Mucosa of descending colon (tissue), 3 donors: ENCODE measurements at regions not wholly inside any gene's neighbourhood (a gene's known extent, or its start where the extent isn't known, plus 50 kb on each side); places are given as distances from the start of the nearest gene placed in this dataset.

Experiments used
- ATAC-seq: fragments of 200-7000 bp; cut with Tn5 transposase; one replicate; pipeline ENCODE4 v1.9.1; 2020; ENCODE audit warnings: mild to moderate bottlenecking, moderate library complexity
- DNase-seq, 3 donors: peaks; one replicate each; pipeline ENCODE4 v3.0.0-alpha.2; 2020
- H3K36me3 ChIP-seq: fragments of 200-600 bp; one replicate; pipeline ENCODE4 v1.8.0; 2021; ENCODE audit warnings: low read depth, mild to moderate bottlenecking
- H3K4me1 ChIP-seq: fragments of 200-600 bp; one replicate; pipeline ENCODE4 v1.8.0; 2021; ENCODE audit warnings: low read depth, mild to moderate bottlenecking
- H3K4me3 ChIP-seq: fragments of 200-600 bp; one replicate; pipeline ENCODE4 v1.8.0; 2021; ENCODE audit warnings: mild to moderate bottlenecking
- H3K9me3 ChIP-seq: fragments of 200-600 bp; one replicate; pipeline ENCODE4 v1.8.0; 2021; ENCODE audit warnings: mild to moderate bottlenecking
- intact Hi-C, 2 donors: fragments of 100-400 bp; cut with DNase I in 1 of 2; cut with micrococcal nuclease in 1 of 2; formaldehyde crosslinking; loops; one replicate each; pipeline versions ENCODE4 v1.11.0 to v1.11.1; 2022; cut with DNase I, micrococcal nuclease
- TF ChIP-seq, protein P1 (sequence below): fragments of 200-600 bp; IDR thresholded peaks from one replicate; pipeline ENCODE4 v1.8.0; 2022; ENCODE audit warnings: antibody characterized with exemption, mild to moderate bottlenecking
- donor health status: DM: no; HTN: no; CAD: no; lungs with moderate emphysema.
- donor health status: DM: no; HTN: no; CAD: no.
- donor health status: DM: no; HTN: yes; CAD: no.

DNA sequence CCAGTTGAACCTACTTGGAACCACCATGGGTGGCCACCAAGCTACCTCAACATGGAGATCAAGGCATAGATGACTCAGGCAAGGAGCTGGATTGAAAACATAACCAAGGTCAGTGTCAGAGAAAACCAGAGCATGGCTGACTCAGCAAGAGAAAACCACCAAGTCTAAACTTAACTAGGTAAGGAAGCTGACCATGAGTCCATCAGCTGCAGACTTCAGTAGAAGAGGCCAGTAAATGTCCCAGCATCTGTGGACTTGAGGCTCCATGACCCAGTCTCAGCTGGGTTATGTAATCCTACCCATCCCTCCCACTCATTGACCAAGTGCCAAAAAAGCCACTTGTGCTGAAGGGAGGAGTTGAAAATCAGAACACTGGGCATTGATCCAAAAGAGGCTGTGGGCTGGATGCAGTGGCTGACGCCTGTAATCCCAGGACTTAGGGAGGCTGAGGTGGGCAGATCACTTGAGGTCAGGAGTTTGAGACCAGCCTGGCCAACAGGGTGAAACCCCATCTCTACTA, 93.7 kb upstream of the CBLN4 start:
- H3K9me3 ChIP-seq: peaks cover 10% of the 10 kb centered on the region
- no peak overlapping the region for H3K4me3 ChIP-seq
- intact Hi-C loops: no loop called here
- TF ChIP-seq, protein P1, sequence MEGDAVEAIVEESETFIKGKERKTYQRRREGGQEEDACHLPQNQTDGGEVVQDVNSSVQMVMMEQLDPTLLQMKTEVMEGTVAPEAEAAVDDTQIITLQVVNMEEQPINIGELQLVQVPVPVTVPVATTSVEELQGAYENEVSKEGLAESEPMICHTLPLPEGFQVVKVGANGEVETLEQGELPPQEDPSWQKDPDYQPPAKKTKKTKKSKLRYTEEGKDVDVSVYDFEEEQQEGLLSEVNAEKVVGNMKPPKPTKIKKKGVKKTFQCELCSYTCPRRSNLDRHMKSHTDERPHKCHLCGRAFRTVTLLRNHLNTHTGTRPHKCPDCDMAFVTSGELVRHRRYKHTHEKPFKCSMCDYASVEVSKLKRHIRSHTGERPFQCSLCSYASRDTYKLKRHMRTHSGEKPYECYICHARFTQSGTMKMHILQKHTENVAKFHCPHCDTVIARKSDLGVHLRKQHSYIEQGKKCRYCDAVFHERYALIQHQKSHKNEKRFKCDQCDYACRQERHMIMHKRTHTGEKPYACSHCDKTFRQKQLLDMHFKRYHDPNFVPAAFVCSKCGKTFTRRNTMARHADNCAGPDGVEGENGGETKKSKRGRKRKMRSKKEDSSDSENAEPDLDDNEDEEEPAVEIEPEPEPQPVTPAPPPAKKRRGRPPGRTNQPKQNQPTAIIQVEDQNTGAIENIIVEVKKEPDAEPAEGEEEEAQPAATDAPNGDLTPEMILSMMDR: no peak
- no peaks in the 10 kb centered on the region for H3K4me1 ChIP-seq
- DNase-seq (no peak), ATAC-seq (no peak)
- no peaks in the 10 kb centered on the region for H3K36me3 ChIP-seq

DNA sequence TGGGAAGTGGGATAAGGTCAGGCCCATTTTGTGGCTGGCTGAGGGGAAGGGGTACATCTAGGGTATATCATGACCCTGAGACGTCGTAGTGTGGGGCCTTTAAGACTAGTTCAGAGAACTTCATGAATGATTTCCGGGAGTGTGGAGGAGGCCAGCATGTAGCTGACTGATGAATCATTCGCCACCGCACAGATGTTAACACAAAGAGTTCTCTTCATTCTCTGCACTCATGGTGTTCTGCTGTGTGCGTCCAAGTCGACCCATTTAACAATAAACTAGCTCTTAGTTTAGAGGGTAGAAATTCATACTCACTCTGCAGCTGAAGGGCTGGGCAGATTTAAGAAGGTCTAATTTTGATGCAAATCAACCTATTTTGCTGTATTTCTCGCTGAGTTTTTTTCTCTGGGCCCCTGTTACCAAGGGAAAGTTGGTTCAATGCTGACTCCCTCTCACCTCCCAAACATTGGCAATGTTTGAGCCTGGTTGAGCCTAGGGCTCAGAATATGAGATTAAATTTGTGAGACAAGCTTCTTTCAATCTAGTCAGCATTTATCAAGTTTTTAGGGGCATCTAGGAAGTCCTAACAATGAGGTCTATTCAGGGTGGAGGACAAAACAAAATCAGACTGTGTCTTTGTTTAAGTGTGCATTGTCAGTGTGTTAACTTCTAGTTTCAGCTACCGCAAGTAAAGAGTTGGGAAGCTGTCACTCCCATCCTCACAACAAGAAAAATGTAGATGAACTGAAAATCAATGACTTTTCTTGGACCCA, 106.8 kb upstream of the CBLN4 start:
- no peak for DNase-seq
- TF ChIP-seq, protein P1: no peak
- Histone ChIP-seq H3K9me3 (no peaks in the 10 kb centered on the region), H3K4me1 (no peaks in the 10 kb centered on the region), H3K36me3 (no peaks in the 10 kb centered on the region), H3K4me3 (no peak overlapping the region)
- intact Hi-C loops: no loop called here
- ATAC-seq: no peak

DNA sequence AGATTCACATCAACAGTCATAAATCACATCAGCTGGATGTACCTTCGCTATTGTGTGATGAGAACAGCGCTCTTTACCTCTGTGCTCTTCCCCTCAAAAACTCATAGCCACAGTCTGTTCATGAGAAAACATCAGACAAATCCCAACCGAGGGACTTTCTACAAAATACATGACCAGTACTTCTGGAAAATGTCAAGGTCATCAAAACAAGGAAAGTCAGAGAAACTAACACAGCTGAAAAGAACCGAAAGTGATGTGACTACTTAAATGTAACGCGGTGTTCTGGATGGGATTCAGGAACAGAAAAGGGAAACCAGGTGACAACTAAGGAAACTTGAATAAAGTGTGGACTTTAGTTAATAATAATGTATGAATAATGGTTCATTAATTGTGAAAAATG, 112.0 kb upstream of the CBLN4 start:
- TF ChIP-seq, protein P1: no peak
- no peak for ATAC-seq

DNA sequence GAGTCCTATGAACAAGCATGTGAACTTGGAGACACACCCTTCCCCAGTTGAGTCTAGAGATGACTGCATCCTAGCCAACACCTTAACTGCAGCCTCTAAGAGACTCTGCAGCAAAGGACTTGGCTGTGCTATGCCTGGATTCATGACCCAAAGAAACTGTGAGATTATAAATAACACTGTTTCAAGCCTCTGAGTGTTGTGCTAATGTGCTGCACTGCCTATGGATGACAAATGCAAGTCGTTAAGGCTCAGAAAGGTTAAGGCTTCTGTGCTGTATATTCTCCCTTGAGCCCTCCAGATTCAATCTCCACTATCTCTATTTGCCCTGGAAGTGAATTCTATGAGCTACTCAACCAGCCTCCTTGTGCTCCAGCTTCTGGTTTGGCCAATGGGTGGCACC, 116.5 kb upstream of the CBLN4 start:
- H3K4me1 ChIP-seq: no peaks in the 10 kb centered on the region
- no peaks in the 10 kb centered on the region for H3K36me3 ChIP-seq
- no peak overlapping the region for H3K4me3 ChIP-seq
- no peaks in the 10 kb centered on the region for H3K9me3 ChIP-seq
- DNase-seq: no peak
- TF ChIP-seq, protein P1: no peak
- intact Hi-C loops: no loop called here
- ATAC-seq: no peak

More for the DNA sequence above, 112.0 kb upstream of the CBLN4 start:
- no peaks in the 10 kb centered on the region for H3K36me3 ChIP-seq
- intact Hi-C loops: no loop called here
- H3K9me3 ChIP-seq: no peaks in the 10 kb centered on the region
- no peaks in the 10 kb centered on the region for H3K4me1 ChIP-seq
- no peak for DNase-seq
- no peak overlapping the region for H3K4me3 ChIP-seq

DNA sequence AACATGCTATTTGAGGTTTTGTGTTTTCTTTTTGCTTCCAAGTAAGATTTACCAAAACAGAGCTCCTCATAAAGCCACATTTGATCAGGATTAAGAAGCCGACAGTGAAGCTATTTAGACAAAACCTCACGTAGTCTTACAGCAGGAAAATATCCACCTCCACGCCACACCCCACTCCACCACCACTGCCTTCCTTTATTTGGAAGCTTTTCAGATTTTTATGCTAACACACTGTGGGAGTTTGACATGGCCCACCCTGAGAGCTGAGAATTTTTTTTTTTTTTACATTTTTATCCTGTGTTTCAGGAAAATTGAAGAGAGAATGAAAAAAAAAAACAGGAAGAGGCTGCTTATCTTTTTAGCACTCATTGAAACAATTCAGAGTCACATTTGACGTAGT, 104.8 kb upstream of the MC3R start:
- Histone ChIP-seq H3K9me3 (peaks cover 12% of the 10 kb centered on the region), H3K36me3 (no peaks in the 10 kb centered on the region), H3K4me1 (no peaks in the 10 kb centered on the region), H3K4me3 (no peak overlapping the region)
- TF ChIP-seq, protein P1: no peak
- no peak for DNase-seq
- ATAC-seq: no peak
- intact Hi-C loops: no loop called here
